ENCODE measurements at regions not wholly inside any gene's neighbourhood (a gene's known extent, or its start where the extent isn't known, plus 50 kb on each side); places are given as distances from the start of the nearest gene placed in this dataset.
"Not testable (repeated sequence)": the region's sequence is repeated elsewhere in the genome, so short reads cannot be mapped to it uniquely, and the experiment has no call there.

GRCh38 chr20:1735417-1736089 is 78.0 kb upstream of the SIRPG start:
- Histone ChIP-seq H3K4me2 (ENCODE audit: low read length) (no peak overlapping the region), H3K4me1 (ENCODE audit: control insufficient read depth, insufficient read depth, low read length) (no peaks in the 10 kb centered on the region), H3K4me3 (ENCODE audit: low read length) (no peak overlapping the region), H3K9me3 (replicated peaks; ENCODE audit: low read length) (no peaks in the 10 kb centered on the region), H3K27me3 (ENCODE audit: control insufficient read depth, insufficient read depth, low read length) (peaks cover 38% of the 10 kb centered on the region), H3K36me3 (ENCODE audit: insufficient read depth, low read length) (no peaks in the 10 kb centered on the region), H3K9ac (ENCODE audit: low read depth, low read length) (no peak overlapping the region)

- Histone ChIP-seq H3K9ac (ENCODE audit: low read depth, low read length) (no peak overlapping the region), H3K36me3 (ENCODE audit: insufficient read depth, low read length) (no peaks in the 10 kb centered on the region), H3K4me1 (ENCODE audit: control insufficient read depth, insufficient read depth, low read length) (no peaks in the 10 kb centered on the region), H3K4me3 (ENCODE audit: low read length) (no peak overlapping the region), H3K9me3 (replicated peaks; ENCODE audit: low read length) (no peaks in the 10 kb centered on the region), H3K4me2 (ENCODE audit: low read length) (no peak overlapping the region), H3K27me3 (ENCODE audit: control insufficient read depth, insufficient read depth, low read length) (peaks cover 34% of the 10 kb centered on the region)
These were observed 76.8 kb upstream of the SIRPG start for GRCh38 chr20:1734269-1734858.

- H3K27me3 ChIP-seq (ENCODE audit: control insufficient read depth, insufficient read depth, low read length): peaks cover 33% of the 10 kb centered on the region
- not testable (repeated sequence) for H3K4me1 ChIP-seq (ENCODE audit: control insufficient read depth, insufficient read depth, low read length); H3K9ac ChIP-seq (ENCODE audit: low read depth, low read length); H3K36me3 ChIP-seq (ENCODE audit: insufficient read depth, low read length); H3K9me3 ChIP-seq (replicated peaks; ENCODE audit: low read length); H3K4me2 ChIP-seq (ENCODE audit: low read length); H3K4me3 ChIP-seq (ENCODE audit: low read length)
These were observed 74.3 kb upstream of the SIRPG start for GRCh38 chr20:1731828-1732375.

GRCh38 chr20:1730981-1731711 is 73.6 kb upstream of the SIRPG start:
- not testable (repeated sequence) for H3K9ac ChIP-seq (ENCODE audit: low read depth, low read length); H3K4me3 ChIP-seq (ENCODE audit: low read length); H3K4me2 ChIP-seq (ENCODE audit: low read length); H3K9me3 ChIP-seq (replicated peaks; ENCODE audit: low read length); H3K36me3 ChIP-seq (ENCODE audit: insufficient read depth, low read length); H3K4me1 ChIP-seq (ENCODE audit: control insufficient read depth, insufficient read depth, low read length)
- H3K27me3 ChIP-seq (ENCODE audit: control insufficient read depth, insufficient read depth, low read length): peaks cover 32% of the 10 kb centered on the region

GRCh38 chr20:1727303-1727702 is 69.7 kb upstream of the SIRPG start:
- not testable (repeated sequence) for H3K36me3 ChIP-seq (ENCODE audit: insufficient read depth, low read length)
- H3K27me3 ChIP-seq (ENCODE audit: control insufficient read depth, insufficient read depth, low read length): peaks cover 21% of the 10 kb centered on the region

GRCh38 chr20:1724901-1725300 is 67.3 kb upstream of the SIRPG start:
- no peaks in the 10 kb centered on the region for H3K4me1 ChIP-seq (ENCODE audit: control insufficient read depth, insufficient read depth, low read length)
- no peak overlapping the region for H3K9ac ChIP-seq (ENCODE audit: low read depth, low read length)
- H3K36me3 ChIP-seq (ENCODE audit: insufficient read depth, low read length): no peaks in the 10 kb centered on the region
- peaks cover 17% of the 10 kb centered on the region for H3K27me3 ChIP-seq (ENCODE audit: control insufficient read depth, insufficient read depth, low read length)
- no peaks in the 10 kb centered on the region for H3K9me3 ChIP-seq (replicated peaks; ENCODE audit: low read length)
- H3K4me2 ChIP-seq (ENCODE audit: low read length): no peak overlapping the region
- no peak overlapping the region for H3K4me3 ChIP-seq (ENCODE audit: low read length)

More at GRCh38 chr20:1727303-1727702, 69.7 kb upstream of the SIRPG start:
- H3K9me3 ChIP-seq (replicated peaks; ENCODE audit: low read length); H3K9ac ChIP-seq (ENCODE audit: low read depth, low read length); H3K4me2 ChIP-seq (ENCODE audit: low read length); H3K4me1 ChIP-seq (ENCODE audit: control insufficient read depth, insufficient read depth, low read length); H3K4me3 ChIP-seq (ENCODE audit: low read length): not testable (repeated sequence)

- no peak overlapping the region for H3K9ac ChIP-seq (ENCODE audit: low read depth, low read length)
- H3K36me3 ChIP-seq (ENCODE audit: insufficient read depth, low read length): no peaks in the 10 kb centered on the region
- peaks cover 16% of the 10 kb centered on the region for H3K27me3 ChIP-seq (ENCODE audit: control insufficient read depth, insufficient read depth, low read length)
- H3K4me2 ChIP-seq (ENCODE audit: low read length): no peak overlapping the region
- no peaks in the 10 kb centered on the region for H3K9me3 ChIP-seq (replicated peaks; ENCODE audit: low read length)
- H3K4me1 ChIP-seq (ENCODE audit: control insufficient read depth, insufficient read depth, low read length): no peaks in the 10 kb centered on the region
- H3K4me3 ChIP-seq (ENCODE audit: low read length): no peak overlapping the region
These were observed 65.0 kb upstream of the SIRPG start for GRCh38 chr20:1722513-1723050.

GRCh38 chr20:1721687-1722512 is 64.3 kb upstream of the SIRPG start:
- Histone ChIP-seq H3K4me3 (ENCODE audit: low read length) (no peak overlapping the region), H3K27me3 (ENCODE audit: control insufficient read depth, insufficient read depth, low read length) (peaks cover 16% of the 10 kb centered on the region), H3K9ac (ENCODE audit: low read depth, low read length) (no peak overlapping the region), H3K36me3 (ENCODE audit: insufficient read depth, low read length) (no peaks in the 10 kb centered on the region), H3K4me2 (ENCODE audit: low read length) (no peak overlapping the region), H3K4me1 (ENCODE audit: control insufficient read depth, insufficient read depth, low read length) (no peaks in the 10 kb centered on the region), H3K9me3 (replicated peaks; ENCODE audit: low read length) (no peaks in the 10 kb centered on the region)

- no peak overlapping the region for H3K4me2 ChIP-seq (ENCODE audit: low read length)
- H3K9me3 ChIP-seq (replicated peaks; ENCODE audit: low read length): no peaks in the 10 kb centered on the region
- H3K4me3 ChIP-seq (ENCODE audit: low read length): no peak overlapping the region
- no peaks in the 10 kb centered on the region for H3K4me1 ChIP-seq (ENCODE audit: control insufficient read depth, insufficient read depth, low read length)
- no peak overlapping the region for H3K9ac ChIP-seq (ENCODE audit: low read depth, low read length)
- H3K27me3 ChIP-seq (ENCODE audit: control insufficient read depth, insufficient read depth, low read length): peaks cover 19% of the 10 kb centered on the region
- no peaks in the 10 kb centered on the region for H3K36me3 ChIP-seq (ENCODE audit: insufficient read depth, low read length)
These were observed 63.4 kb upstream of the SIRPG start for GRCh38 chr20:1720845-1721475.

- no peak overlapping the region for H3K4me3 ChIP-seq (ENCODE audit: low read length)
- no peaks in the 10 kb centered on the region for H3K4me1 ChIP-seq (ENCODE audit: control insufficient read depth, insufficient read depth, low read length)
- H3K9ac ChIP-seq (ENCODE audit: low read depth, low read length): no peak overlapping the region
- no peaks in the 10 kb centered on the region for H3K36me3 ChIP-seq (ENCODE audit: insufficient read depth, low read length)
- no peaks in the 10 kb centered on the region for H3K9me3 ChIP-seq (replicated peaks; ENCODE audit: low read length)
- peaks cover 23% of the 10 kb centered on the region for H3K27me3 ChIP-seq (ENCODE audit: control insufficient read depth, insufficient read depth, low read length)
- no peak overlapping the region for H3K4me2 ChIP-seq (ENCODE audit: low read length)
These were observed 62.6 kb upstream of the SIRPG start for GRCh38 chr20:1720226-1720625.

Data from skeletal muscle satellite cell (primary cell).